ENCODE measurements at regions not wholly inside any gene's neighbourhood (a gene's known extent, or its start where the extent isn't known, plus 50 kb on each side); places are given as distances from the start of the nearest gene placed in this dataset.

- no peak for DNase-seq
Observed at GRCh38 chr12:84807249-84807648, 105.3 kb downstream of the SLC6A15 start.

- no peak for DNase-seq
Observed at GRCh38 chr12:84805474-84805858, 107.1 kb downstream of the SLC6A15 start.

DNA sequence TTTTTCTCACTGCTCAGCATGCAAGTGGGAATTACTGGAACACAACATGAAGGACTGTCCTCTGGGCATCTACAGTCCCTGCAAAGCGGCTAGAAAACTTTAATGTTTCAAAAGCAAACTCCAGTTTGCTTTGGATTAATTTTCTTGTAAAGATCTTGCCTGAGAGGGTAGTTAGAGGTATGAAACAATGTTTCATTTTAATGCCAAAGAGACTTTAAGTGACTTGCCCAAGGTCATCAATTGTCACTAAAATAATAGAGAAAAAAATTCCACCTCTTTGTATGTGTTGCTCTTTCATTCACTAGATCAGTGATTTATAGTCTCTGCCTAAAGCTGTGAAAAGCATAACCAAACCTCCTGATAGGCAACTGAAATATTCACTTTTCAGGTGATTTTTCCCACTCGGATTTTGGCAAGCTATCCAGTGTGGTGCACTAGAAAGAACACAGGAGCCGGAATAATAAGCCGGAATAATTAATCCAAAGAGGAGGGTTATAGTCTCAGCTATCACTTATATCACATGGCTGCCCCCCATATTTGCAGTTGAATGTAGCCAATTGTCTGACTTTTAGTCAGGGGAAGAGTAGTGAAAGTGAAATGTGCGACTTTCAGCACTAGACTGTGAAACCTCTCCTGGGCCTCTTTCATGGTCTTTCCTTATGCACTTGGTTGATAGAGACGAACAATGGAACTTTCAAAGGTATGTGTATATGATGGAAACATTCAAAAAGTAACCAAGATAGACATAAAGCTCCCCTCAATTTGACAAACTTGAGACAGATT, 107.7 kb downstream of the SLC6A15 start:
- no peak for DNase-seq

- no peak for DNase-seq
Observed at GRCh38 chr12:84803661-84804060, 108.9 kb downstream of the SLC6A15 start.

DNA sequence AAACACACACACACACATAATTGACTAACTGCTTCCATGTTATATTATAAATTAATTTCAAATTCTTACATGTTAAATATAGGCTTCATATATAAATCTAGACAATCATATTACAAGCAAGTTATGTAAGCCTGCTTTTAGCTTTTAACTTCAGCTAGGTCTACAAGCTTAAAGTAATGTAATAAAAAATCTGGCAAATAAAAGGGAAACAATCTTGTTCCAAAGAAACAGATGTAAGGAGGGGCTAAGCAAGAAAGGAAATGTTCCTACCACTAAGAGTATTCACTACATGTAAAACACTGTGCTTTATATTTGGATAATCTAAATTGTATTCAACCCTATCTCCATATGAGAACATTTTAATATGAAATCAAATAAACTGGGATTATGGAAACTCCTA, 110.4 kb downstream of the SLC6A15 start:
- no peak for DNase-seq

- DNase-seq: no peak
Observed at GRCh38 chr12:84793558-84794367, 118.8 kb downstream of the SLC6A15 start.

GRCh38 chr12:84791444-84791843, 121.2 kb downstream of the SLC6A15 start:
- no peak for DNase-seq

- no peak for DNase-seq
Observed at GRCh38 chr12:84789184-84789583, 123.4 kb downstream of the SLC6A15 start.

DNA sequence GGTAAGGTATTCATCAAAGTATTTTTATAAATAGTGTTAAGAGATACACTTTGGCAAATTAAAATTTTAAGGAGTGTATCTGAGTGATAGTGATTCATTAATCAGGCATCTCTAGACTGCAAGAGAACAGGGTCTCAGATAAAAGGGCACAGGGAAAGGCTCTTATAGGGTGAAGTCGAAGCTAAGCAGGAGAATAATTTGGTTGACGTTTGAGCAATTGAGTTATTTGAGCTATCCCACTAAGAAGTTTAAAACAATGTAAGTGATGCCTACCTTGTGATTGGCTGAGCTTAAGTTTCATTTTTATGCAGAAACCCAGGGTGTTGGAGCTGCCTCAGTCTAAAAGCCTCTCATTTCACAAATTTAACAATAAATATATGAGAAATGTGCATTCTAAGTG, 125.3 kb downstream of the SLC6A15 start:
- DNase-seq: no peak

- no peak for DNase-seq
Observed at GRCh38 chr12:84786622-84787021, 126.0 kb downstream of the SLC6A15 start.

- DNase-seq: no peak
Observed at GRCh38 chr12:84785951-84786350, 126.6 kb downstream of the SLC6A15 start.

GRCh38 chr12:84785281-84785680, 127.3 kb downstream of the SLC6A15 start:
- no peak for DNase-seq

GRCh38 chr12:84779169-84779568, 133.4 kb downstream of the SLC6A15 start:
- no peak for DNase-seq

- no peak for DNase-seq
Observed at GRCh38 chr12:84772281-84772680, 140.3 kb downstream of the SLC6A15 start.

- no peak for DNase-seq
Observed at GRCh38 chr12:84767079-84767478, 145.5 kb downstream of the SLC6A15 start.

- DNase-seq: no peak
Observed at GRCh38 chr12:84766375-84766774, 146.2 kb downstream of the SLC6A15 start.

GRCh38 chr12:84764001-84764400, 148.6 kb downstream of the SLC6A15 start:
- no peak for DNase-seq

DNA sequence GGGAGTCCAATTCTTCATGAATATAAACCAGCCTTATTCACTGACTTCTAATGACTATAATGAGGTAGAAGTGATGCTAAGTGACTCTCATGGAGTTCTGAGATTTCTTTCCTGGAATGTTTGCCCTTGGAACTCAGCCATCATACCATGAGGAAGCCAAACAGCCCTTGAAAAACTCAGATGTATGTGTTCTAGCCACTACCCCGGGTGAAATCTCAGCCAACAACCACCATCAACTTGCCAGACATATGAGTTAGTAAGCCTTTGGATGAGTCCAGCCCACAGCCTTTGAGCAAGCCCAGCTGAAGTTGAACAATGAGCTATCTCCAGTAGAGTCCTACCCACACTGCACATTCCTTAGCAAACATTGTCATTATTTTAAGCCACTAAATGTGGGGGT, 149.5 kb downstream of the SLC6A15 start:
- no peak for DNase-seq

DNA sequence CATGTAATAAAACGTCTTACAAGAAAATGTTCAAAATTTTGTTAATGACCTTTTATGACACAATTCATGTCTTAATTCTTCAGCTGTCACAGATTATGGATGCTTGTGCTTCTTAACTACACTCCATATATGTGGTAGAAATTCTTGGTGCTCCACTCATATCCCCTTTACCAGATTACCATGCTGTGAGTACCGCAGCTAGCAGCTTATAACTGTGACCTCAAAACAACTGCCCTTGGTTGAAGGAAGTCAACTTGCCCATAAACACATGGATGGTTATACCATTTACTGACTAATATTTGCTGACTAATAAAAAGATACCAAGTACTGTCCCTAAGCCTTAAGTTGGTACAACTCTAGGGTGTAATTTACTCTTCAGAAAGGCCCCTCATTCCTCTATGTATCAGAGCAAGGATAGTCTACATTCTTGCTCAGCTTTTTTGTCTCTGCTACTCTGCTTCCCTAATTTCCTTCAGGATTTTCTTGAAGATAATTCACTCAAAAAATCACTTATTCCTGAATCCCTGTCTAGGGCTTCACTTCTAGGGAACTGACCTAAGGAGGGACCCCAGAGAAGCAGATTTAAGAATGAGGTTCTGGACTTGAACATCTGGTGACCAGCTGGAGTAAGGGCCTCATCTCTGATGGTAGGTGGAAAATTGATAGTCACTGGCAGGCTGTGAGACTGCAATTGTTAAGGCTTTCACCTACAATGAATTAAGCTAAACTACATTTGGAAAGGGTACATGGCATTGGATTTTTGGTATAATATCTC, 152.3 kb downstream of the SLC6A15 start:
- DNase-seq: no peak

DNA sequence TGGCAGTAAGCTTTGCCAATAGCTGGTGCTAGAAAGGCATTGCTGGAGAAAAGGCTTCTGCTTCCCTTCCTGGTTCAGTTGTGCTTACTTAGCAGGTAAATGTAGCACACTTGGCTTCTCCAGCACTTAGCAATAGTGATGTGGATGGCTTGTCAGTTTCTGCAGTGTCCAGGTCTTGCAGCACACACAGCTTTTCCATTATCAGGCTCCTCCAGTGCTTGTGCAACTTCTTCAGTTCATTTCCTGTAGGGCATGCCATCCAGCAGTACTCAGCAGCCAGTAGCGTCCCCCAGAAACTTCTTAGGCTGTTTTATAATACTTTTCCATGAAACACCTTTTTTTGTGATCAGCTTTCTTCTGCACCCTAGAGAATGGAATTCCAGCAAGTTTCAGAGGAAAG, 154.6 kb downstream of the SLC6A15 start:
- no peak for DNase-seq

DNA sequence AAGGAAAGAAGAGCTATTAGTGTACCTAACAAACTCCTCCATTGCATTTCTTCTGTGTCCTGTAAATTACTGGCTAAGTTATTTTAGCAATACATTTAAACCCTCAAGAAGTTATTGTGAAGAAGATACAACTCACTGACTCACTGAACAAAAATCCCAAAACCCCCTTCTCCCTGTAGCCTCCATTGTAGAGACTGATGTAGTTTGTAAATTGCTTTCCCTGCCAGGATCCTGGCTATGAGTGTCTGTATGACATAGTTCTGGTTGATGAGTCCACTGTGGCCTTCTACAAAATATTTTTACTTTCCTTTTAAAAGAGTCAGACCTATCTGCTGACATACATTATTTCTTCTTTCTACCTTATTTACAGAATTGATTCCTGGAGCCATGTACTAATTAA, 155.6 kb downstream of the SLC6A15 start:
- DNase-seq: no peak

- no peak for DNase-seq
Observed at GRCh38 chr12:84745127-84745526, 167.5 kb downstream of the SLC6A15 start.

- no peak for DNase-seq
Observed at GRCh38 chr12:84741692-84742091, 170.9 kb downstream of the SLC6A15 start.

- no peak for DNase-seq
Observed at GRCh38 chr12:84741031-84741430, 171.6 kb downstream of the SLC6A15 start.

All from stimulated activated CD4-positive, alpha-beta T cell treated with anti-CD3 and anti-CD28 coated beads, Interleukin-4, amount 100 ng/mL, for 24 hours (primary cell).